ENCODE measurements at regions not wholly inside any gene's neighbourhood (a gene's known extent, or its start where the extent isn't known, plus 50 kb on each side); places are given as distances from the start of the nearest gene placed in this dataset.

- DNase-seq (ENCODE audit: low spot score) = peak; percentile 79
These were observed 411.5 kb upstream of the DDI1 start for GRCh38 chr11:103624708-103625623.

DNA sequence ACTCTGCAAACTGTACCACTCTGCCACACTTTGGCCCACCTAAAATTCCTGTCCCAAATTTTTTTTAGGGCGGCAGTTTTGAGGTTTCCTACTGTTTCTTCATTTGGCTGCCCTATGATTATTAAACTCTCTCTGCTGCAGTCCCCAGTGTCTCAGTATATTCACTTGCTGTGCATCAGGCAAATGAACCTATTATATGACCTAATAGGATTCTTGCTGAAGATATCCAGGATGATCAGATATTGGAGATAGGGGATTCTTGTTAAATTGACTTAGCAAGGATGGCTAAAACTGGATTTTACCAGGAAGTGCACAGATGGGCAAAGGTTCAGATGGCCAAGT is 410.8 kb upstream of the DDI1 start:
- DNase-seq (ENCODE audit: low spot score) = no peak

DNA sequence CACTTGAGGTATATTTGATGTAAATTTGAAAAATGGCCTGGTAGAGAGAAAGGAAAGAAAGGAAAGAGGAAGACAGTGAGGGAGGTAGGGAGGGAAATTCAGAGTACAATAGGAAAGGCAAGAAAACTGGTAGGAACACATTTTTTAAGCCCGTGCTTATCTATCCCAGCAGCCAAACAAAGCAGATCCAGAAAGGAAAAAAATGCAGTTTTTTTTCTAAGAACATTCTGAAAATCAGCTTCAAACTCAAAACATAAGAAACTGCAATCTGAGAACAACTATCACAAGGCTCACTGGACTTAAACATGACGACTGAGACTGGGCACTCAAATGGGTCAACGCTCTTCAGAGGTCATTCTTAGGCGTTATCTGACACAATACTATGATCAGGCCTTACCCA is 408.3 kb upstream of the DDI1 start:
- DNase-seq (ENCODE audit: low spot score) = no peak

- no peak for DNase-seq (ENCODE audit: low spot score)
These were observed 404.6 kb upstream of the DDI1 start for GRCh38 chr11:103631841-103632240.

- peak; percentile 72 for DNase-seq (ENCODE audit: low spot score)
These were observed 403.2 kb upstream of the DDI1 start for GRCh38 chr11:103633068-103633788.

DNA sequence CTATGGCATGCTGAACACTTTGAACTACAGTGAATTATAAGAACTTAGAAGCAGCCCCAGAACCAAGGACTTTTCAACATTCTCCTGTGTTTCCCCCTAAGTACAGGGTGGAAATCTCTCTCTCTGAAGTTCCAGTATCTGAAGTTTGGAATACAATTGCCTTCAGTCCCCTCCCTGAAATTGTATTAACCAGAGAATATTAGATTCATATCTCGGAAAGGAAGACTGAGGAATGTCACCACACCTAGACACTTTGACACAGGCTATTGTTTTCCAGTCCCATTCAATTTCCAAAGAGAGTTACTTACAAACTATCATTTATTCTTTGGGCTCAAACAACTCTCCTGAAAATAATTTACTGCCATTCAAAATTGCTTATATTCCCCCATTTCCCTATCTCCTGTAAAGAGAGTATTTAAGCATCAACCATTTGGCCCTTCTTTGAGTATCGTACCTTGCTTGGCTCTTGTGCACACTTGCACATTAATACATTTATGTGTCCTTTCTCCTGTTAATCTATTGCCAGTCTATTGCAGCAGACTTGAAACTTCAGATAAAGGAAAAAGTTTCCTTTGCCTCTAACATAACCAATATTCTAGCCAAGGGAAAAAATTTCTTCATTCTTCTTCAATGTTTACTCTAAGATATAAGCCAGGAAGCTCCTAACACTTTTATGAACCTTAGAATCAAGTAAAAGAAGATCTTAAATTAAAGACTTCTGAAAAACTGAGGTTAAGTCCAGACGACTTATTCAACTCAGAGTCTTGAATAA is 402.4 kb upstream of the DDI1 start:
- DNase-seq (ENCODE audit: low spot score) = no peak

- DNase-seq (ENCODE audit: low spot score) = no peak
These were observed 400.2 kb upstream of the DDI1 start for GRCh38 chr11:103636232-103636631.

- peak; percentile 34 for DNase-seq (ENCODE audit: low spot score)
These were observed 399.1 kb upstream of the DDI1 start for GRCh38 chr11:103637295-103637694.

GRCh38 chr11:103637831-103638230 is 398.6 kb upstream of the DDI1 start:
- no peak for DNase-seq (ENCODE audit: low spot score)

DNA sequence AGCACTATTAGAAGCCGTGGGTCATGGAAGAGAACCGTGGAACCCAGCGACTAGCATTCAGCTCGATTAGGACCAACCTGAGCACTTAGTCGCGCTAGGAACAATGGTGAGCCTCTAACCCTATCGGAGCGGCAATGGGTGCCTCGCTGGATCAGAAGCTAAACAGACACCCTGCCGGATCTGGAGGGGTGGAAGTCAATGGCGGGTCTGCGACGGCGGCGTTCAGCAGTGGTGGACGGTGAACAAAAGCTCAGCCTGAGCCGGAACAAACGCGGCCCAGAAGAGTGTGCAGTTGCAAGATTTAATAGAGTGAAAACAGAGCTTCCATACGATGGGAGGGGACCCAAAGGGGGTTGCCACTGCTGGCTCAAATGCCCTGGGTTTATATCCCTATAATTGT is 391.8 kb upstream of the DDI1 start:
- no peak for DNase-seq (ENCODE audit: low spot score)

GRCh38 chr11:103648054-103648453 is 388.4 kb upstream of the DDI1 start:
- no peak for DNase-seq (ENCODE audit: low spot score)

- peak; percentile 34 for DNase-seq (ENCODE audit: low spot score)
These were observed 387.6 kb upstream of the DDI1 start for GRCh38 chr11:103648670-103649400.

DNA sequence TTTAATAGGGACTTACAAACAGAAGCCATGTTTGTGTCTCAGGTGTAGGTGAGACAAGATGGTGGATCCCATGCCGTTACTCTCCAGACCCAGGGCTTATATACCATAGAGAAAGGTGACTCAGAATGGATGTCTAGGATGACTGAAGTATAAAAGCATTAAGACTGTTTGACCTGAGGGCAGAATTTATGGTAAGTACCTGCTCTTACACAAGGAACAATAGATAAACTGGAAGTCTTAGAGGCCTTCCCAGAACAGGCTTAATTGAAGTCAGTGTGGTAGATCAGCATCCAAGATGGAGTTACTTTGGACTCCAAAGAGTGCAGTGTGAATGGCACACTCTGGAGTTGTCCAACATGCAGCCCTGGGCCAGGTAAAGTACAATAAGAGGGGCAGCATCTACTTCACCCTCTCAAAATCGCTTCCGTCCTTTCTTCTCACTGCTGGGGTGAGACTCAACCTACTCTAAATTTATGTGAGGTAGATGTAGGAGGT is 387.0 kb upstream of the DDI1 start:
- DNase-seq (ENCODE audit: low spot score) = no peak

DNA sequence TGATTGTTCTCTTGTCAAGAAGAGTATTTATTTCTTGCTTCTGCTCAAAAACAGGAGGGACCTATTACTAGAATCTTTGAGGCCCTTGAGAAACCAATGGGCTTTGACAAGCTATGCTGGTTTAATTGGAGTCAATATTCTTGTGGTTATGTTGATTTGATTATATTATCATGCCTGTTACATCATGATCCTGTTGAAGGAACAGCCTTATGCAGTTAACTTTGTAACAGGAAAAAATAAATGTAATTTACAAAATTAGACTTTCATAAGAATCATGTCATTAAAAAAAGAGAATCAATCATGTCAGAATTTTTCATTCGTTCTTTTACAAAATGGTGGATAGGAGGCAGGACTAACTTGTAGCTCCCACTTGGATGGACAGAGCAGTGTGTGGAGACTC is 386.1 kb upstream of the DDI1 start:
- DNase-seq (ENCODE audit: low spot score) = no peak

- DNase-seq (ENCODE audit: low spot score) = no peak
These were observed 385.0 kb upstream of the DDI1 start for GRCh38 chr11:103651341-103651998.

DNA sequence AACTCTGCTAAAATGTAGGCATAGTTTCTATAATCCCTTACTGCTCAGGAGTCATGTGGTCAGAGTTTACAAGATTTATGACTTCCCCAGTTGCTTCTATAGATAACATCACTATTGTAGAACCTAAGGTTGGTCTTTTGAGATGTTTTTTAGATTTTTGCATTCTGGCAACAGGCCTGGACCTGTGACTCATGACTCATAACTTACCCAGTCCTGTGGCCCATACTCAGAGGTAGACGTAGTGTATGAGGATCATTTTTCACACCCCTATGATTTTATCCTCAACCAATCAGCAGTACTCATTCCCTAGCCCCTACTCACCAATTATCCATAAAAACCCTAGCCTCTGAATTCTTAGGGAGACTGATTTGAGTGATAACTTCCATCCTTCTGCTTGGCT is 384.4 kb upstream of the DDI1 start:
- DNase-seq (ENCODE audit: low spot score) = peak; percentile 37

DNA sequence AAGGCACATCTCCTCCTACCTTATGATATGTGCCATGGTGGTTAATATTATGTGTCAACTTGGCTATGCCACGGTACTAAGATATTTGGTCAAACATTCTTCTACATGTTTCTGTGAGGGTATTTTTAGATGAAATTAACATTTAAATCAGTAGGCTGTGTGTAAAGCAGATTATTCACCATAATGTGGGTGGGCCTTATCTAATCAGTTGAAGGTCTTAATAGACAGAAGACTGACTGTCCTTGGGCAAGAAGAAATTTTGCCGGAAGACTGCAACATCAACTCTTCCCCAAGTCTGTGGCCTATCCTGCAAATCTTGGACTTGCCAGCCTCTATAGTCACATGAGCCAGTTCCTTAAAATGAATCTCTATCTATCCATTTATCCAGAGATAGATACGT is 380.1 kb upstream of the DDI1 start:
- no peak for DNase-seq (ENCODE audit: low spot score)

- peak; percentile 47 for DNase-seq (ENCODE audit: low spot score)
These were observed 377.2 kb upstream of the DDI1 start for GRCh38 chr11:103659206-103659618.

DNA sequence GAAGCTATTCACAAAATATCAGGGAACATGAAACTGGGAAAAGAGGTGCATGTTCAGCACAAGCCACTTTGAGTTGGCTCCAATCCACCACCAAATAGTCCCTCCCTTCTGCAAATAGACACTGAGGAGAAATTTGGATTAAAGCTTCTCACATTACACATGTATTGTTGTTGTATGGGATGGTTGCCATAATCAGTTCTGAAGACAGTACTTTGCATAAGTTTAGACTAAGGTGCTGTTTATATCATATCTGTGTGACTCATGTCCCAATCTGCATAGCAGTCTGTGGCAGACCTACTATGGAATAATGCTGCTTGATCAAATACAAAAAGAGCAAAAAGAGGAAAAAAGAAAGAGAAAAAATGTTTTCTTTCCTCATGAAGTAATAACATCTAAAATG is 376.7 kb upstream of the DDI1 start:
- DNase-seq (ENCODE audit: low spot score) = no peak

GRCh38 chr11:103661185-103661584 is 375.3 kb upstream of the DDI1 start:
- DNase-seq (ENCODE audit: low spot score) = no peak

GRCh38 chr11:103661991-103662390 is 374.4 kb upstream of the DDI1 start:
- DNase-seq (ENCODE audit: low spot score) = no peak

All from AG08395 (cell line).